ENCODE measurements at regions not wholly inside any gene's neighbourhood (a gene's known extent, or its start where the extent isn't known, plus 50 kb on each side); places are given as distances from the start of the nearest gene placed in this dataset.

DNA sequence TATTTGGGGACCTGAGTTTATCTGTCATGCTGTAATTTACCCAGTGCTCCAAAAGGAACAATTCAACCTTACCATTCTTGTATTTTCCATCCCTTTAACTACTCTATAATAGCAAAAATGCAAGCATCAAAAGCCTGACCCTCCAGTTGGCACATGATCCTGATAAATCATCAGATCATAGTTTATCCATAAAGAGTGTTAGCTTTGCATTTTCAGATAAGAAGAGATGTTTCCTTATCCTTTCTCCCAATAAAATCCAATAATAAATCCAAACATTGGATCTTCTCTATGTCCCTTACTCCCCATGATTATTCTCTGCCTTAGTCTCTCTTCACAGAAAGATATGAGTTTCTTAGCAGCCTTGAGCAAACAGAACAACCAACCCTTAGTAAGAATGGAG, 134.9 kb downstream of the FSCB start:
- no peak for TF ChIP-seq POLR2A (IDR thresholded peaks at IDR 0.05; ENCODE audit: extremely low read depth, insufficient read length)
- TF ChIP-seq, protein P1, sequence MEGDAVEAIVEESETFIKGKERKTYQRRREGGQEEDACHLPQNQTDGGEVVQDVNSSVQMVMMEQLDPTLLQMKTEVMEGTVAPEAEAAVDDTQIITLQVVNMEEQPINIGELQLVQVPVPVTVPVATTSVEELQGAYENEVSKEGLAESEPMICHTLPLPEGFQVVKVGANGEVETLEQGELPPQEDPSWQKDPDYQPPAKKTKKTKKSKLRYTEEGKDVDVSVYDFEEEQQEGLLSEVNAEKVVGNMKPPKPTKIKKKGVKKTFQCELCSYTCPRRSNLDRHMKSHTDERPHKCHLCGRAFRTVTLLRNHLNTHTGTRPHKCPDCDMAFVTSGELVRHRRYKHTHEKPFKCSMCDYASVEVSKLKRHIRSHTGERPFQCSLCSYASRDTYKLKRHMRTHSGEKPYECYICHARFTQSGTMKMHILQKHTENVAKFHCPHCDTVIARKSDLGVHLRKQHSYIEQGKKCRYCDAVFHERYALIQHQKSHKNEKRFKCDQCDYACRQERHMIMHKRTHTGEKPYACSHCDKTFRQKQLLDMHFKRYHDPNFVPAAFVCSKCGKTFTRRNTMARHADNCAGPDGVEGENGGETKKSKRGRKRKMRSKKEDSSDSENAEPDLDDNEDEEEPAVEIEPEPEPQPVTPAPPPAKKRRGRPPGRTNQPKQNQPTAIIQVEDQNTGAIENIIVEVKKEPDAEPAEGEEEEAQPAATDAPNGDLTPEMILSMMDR (IDR thresholded peaks at IDR 0.05; ENCODE audit: low read depth, low read length): no peak
- TF ChIP-seq, protein P2, sequence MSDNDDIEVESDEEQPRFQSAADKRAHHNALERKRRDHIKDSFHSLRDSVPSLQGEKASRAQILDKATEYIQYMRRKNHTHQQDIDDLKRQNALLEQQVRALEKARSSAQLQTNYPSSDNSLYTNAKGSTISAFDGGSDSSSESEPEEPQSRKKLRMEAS (IDR thresholded peaks at IDR 0.05; ENCODE audit: low read depth, low read length): no peak
- TF ChIP-seq MYC (IDR thresholded peaks at IDR 0.05; ENCODE audit: low read depth, low read length): no peak

Data from NB4 (cell line).